ENCODE measurements at regions not wholly inside any gene's neighbourhood (a gene's known extent, or its start where the extent isn't known, plus 50 kb on each side); places are given as distances from the start of the nearest gene placed in this dataset.

DNA sequence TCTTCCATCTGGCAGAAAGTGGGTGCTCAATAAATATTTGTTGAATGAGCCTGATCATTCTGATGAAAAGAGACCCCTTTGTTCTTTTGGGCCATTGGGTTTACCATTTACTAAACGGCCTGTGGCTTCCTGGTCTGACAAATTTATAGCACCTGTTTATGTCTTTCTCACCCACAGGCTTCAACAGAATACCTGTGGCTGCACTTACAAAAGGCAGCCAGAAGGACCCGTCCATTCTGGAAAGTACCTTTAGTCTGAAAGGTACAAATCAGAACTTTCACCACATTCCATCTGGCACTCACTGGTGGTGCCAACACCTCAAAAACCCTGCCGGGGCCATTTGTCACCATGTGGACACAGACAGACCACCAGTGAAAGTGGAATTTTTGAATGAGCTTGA lies 167.5 kb downstream of the ETAA1 start:
- no peak overlapping the region for H3K27ac ChIP-seq (ENCODE audit: extremely low read length, insufficient read depth, low read length)
- ChIA-PET CTCF (ENCODE audit: low intra/inter-chr PET ratio, low total read pairs) (no interaction called here), POLR2A (no interaction called here)
- no peaks in the 10 kb centered on the region for H3K36me3 ChIP-seq (replicated peaks in 1 of 2; ENCODE audit: control insufficient read depth in 1 of 2, insufficient read depth in 2 of 2, low read length in 2 of 2)
- intact Hi-C loops (cut with micrococcal nuclease; ENCODE audit: unreplicated experiment) = no loop called here
- H3K4me2 ChIP-seq (ENCODE audit: low read depth, low read length) = no peak overlapping the region
- DNase-seq (ENCODE audit: low spot score) = no peak
- no TSS peak for BruUV-seq (replicated peaks)
- H2AFZ ChIP-seq (ENCODE audit: low read length) = no peak overlapping the region
- FAIRE-seq = no peak
- H3K9ac ChIP-seq (ENCODE audit: insufficient read depth, low read depth, low read length) = no peak overlapping the region
- no peak for ATAC-seq
- peaks cover 43% of the 10 kb centered on the region; the same call in 1 of the 2 replicates for H3K9me3 ChIP-seq (ENCODE audit: low read length)
- H3K4me1 ChIP-seq (ENCODE audit: insufficient read depth, low read length) = no peaks in the 10 kb centered on the region
- no peak overlapping the region for H3K4me3 ChIP-seq (replicated peaks in 1 of 3; ENCODE audit: insufficient read depth in 1 of 3, low read depth in 2 of 3, low read length in 3 of 3)
- in situ Hi-C loops (cut with HindIII; ENCODE audit: extremely low pct_ligation_motif_present, low pct_unique_long_range_greater_than_20kb) = no loop called here
- no peak for TF ChIP-seq ZNF572 (CRISPR knock-in tag; IDR thresholded peaks at IDR 0.05)
- H4K20me1 ChIP-seq (ENCODE audit: insufficient read depth, low read length) = no peaks in the 10 kb centered on the region
- H3K79me2 ChIP-seq (ENCODE audit: insufficient read depth, low read length) = no peaks in the 10 kb centered on the region
- 10% methylated on average over 3 of the region's 3 CpGs for WGBS (ENCODE audit: low lambda C conversion rate)
- H3K27me3 ChIP-seq (ENCODE audit: control insufficient read depth in 1 of 2, insufficient read depth in 2 of 2, low read length in 2 of 2) = no peaks in the 10 kb centered on the region

GRCh38 chr2:67565262-67565661 lies 168.1 kb downstream of the ETAA1 start:
- CTCF ChIA-PET (ENCODE audit: low intra/inter-chr PET ratio, low total read pairs) = no interaction called here
- no TSS peak for BruUV-seq (replicated peaks)

DNA sequence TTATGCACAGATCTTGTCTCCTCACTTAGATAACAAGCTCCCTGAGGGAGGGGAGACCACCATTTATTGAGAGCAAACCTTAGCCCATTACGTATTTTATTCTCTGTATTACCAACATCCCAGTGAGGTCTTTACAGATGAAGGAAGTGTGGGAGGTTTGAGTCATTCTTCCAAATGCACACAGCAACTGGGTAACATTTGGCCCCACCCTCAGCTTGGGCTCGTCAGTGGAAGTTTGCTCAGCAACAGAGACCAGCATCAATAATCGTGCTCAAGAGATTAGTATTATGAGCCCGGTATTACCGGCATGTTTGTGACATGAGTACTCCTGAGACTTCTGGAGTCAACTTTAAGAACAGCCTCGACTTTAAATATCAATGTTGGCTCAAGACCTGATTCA lies 168.6 kb downstream of the ETAA1 start:
- H3K27me3 ChIP-seq (ENCODE audit: control insufficient read depth in 1 of 2, insufficient read depth in 2 of 2, low read length in 2 of 2) = no peaks in the 10 kb centered on the region
- H3K4me2 ChIP-seq (ENCODE audit: low read depth, low read length) = no peak overlapping the region
- 25% methylated on average over 6 of the region's 6 CpGs for WGBS (ENCODE audit: low lambda C conversion rate)
- no peaks in the 10 kb centered on the region for H3K4me1 ChIP-seq (ENCODE audit: insufficient read depth, low read length)
- no peak for DNase-seq (ENCODE audit: low spot score)
- FAIRE-seq = no peak
- no peak overlapping the region for H3K4me3 ChIP-seq (replicated peaks in 1 of 3; ENCODE audit: insufficient read depth in 1 of 3, low read depth in 2 of 3, low read length in 3 of 3)
- BruUV-seq (replicated peaks) = no TSS peak
- H3K36me3 ChIP-seq (replicated peaks in 1 of 2; ENCODE audit: control insufficient read depth in 1 of 2, insufficient read depth in 2 of 2, low read length in 2 of 2) = no peaks in the 10 kb centered on the region
- H3K79me2 ChIP-seq (ENCODE audit: insufficient read depth, low read length) = no peaks in the 10 kb centered on the region
- TF ChIP-seq, protein P1, sequence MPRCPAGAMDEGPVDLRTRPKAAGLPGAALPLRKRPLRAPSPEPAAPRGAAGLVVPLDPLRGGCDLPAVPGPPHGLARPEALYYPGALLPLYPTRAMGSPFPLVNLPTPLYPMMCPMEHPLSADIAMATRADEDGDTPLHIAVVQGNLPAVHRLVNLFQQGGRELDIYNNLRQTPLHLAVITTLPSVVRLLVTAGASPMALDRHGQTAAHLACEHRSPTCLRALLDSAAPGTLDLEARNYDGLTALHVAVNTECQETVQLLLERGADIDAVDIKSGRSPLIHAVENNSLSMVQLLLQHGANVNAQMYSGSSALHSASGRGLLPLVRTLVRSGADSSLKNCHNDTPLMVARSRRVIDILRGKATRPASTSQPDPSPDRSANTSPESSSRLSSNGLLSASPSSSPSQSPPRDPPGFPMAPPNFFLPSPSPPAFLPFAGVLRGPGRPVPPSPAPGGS (CRISPR knock-in tag; IDR thresholded peaks at IDR 0.05) = no peak
- no peak for TF ChIP-seq TSC22D2 (CRISPR knock-in tag; IDR thresholded peaks at IDR 0.05; ENCODE audit: borderline replicate concordance)
- TF ChIP-seq ZNF180 (CRISPR knock-in tag; IDR thresholded peaks at IDR 0.05; ENCODE audit: borderline replicate concordance, low read depth) = no peak
- TF ChIP-seq ZNF619 (CRISPR knock-in tag; IDR thresholded peaks at IDR 0.05) = no peak
- no peak for TF ChIP-seq ARNT2 (CRISPR knock-in tag; IDR thresholded peaks at IDR 0.05; ENCODE audit: low read depth)
- TF ChIP-seq, protein P2, sequence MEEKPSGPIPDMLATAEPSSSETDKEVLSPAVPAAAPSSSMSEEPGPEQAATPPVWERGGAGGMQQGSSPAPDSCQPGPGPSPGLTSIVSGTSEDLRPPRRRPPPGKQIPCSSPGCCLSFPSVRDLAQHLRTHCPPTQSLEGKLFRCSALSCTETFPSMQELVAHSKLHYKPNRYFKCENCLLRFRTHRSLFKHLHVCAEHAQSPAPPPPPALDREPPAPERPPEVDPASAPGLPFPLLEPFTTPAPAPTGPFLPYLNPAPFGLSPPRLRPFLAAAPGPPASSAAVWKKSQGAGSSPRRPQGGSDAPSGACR (CRISPR knock-in tag; IDR thresholded peaks at IDR 0.05) = no peak
- TF ChIP-seq MTA3 (CRISPR knock-in tag; IDR thresholded peaks at IDR 0.05) = no peak
- no peak for TF ChIP-seq ONECUT2 (CRISPR knock-in tag; IDR thresholded peaks at IDR 0.05)
- no peak for TF ChIP-seq ZNF737 (CRISPR knock-in tag; IDR thresholded peaks at IDR 0.05; ENCODE audit: borderline replicate concordance)
- TF ChIP-seq CBX1 (IDR thresholded peaks at IDR 0.05; ENCODE audit: low read depth) = no peak
- ChIA-PET CTCF (ENCODE audit: low intra/inter-chr PET ratio, low total read pairs) (no interaction called here), POLR2A (no interaction called here)
- peaks cover 53% of the 10 kb centered on the region; the same call in 1 of the 2 replicates for H3K9me3 ChIP-seq (ENCODE audit: low read length)
- no peak overlapping the region for H2AFZ ChIP-seq (ENCODE audit: low read length)
- H3K9ac ChIP-seq (ENCODE audit: insufficient read depth, low read depth, low read length) = no peak overlapping the region
- in situ Hi-C loops (cut with HindIII; ENCODE audit: extremely low pct_ligation_motif_present, low pct_unique_long_range_greater_than_20kb) (no loop called here), intact Hi-C loops (cut with micrococcal nuclease; ENCODE audit: unreplicated experiment) (no loop called here)
- no peak overlapping the region for H3K27ac ChIP-seq (ENCODE audit: extremely low read length, insufficient read depth, low read length)
- no peaks in the 10 kb centered on the region for H4K20me1 ChIP-seq (ENCODE audit: insufficient read depth, low read length)
- no peak for ATAC-seq

More at GRCh38 chr2:67565262-67565661, 168.1 kb downstream of the ETAA1 start:
- in situ Hi-C loops (cut with HindIII; ENCODE audit: extremely low pct_ligation_motif_present, low pct_unique_long_range_greater_than_20kb) = no loop called here
- H4K20me1 ChIP-seq (ENCODE audit: insufficient read depth, low read length) = no peaks in the 10 kb centered on the region
- H3K4me1 ChIP-seq (ENCODE audit: insufficient read depth, low read length) = no peaks in the 10 kb centered on the region
- H3K27me3 ChIP-seq (ENCODE audit: control insufficient read depth in 1 of 2, insufficient read depth in 2 of 2, low read length in 2 of 2) = no peaks in the 10 kb centered on the region
- peaks cover 48% of the 10 kb centered on the region; the same call in 1 of the 2 replicates for H3K9me3 ChIP-seq (ENCODE audit: low read length)
- ATAC-seq = no peak
- FAIRE-seq = no peak
- no peaks in the 10 kb centered on the region for H3K36me3 ChIP-seq (replicated peaks in 1 of 2; ENCODE audit: control insufficient read depth in 1 of 2, insufficient read depth in 2 of 2, low read length in 2 of 2)
- no peak overlapping the region for H3K9ac ChIP-seq (ENCODE audit: insufficient read depth, low read depth, low read length)
- H3K79me2 ChIP-seq (ENCODE audit: insufficient read depth, low read length) = no peaks in the 10 kb centered on the region
- DNase-seq (ENCODE audit: low spot score) = no peak
- POLR2A ChIA-PET = no interaction called here
- no peak overlapping the region for H3K4me2 ChIP-seq (ENCODE audit: low read depth, low read length)
- TF ChIP-seq ATF7 (IDR thresholded peaks at IDR 0.05) = 0 out of 2 replicates have a peak, but pooled peaks have one; percentile 24
- TF ChIP-seq ATF7 (CRISPR knock-in tag; IDR thresholded peaks at IDR 0.05) = no peak
- no peak for TF ChIP-seq ZNF292 (CRISPR knock-in tag; IDR thresholded peaks at IDR 0.05; ENCODE audit: borderline replicate concordance, low read depth)
- intact Hi-C loops (cut with micrococcal nuclease; ENCODE audit: unreplicated experiment) = no loop called here
- no peak overlapping the region for H3K27ac ChIP-seq (ENCODE audit: extremely low read length, insufficient read depth, low read length)
- no peak overlapping the region for H3K4me3 ChIP-seq (replicated peaks in 1 of 3; ENCODE audit: insufficient read depth in 1 of 3, low read depth in 2 of 3, low read length in 3 of 3)
- no peak overlapping the region for H2AFZ ChIP-seq (ENCODE audit: low read length)
